Neuronal stem cell (in vitro differentiated cells): ENCODE measurements at regions not wholly inside any gene's neighbourhood (a gene's known extent, or its start where the extent isn't known, plus 50 kb on each side); places are given as distances from the start of the nearest gene placed in this dataset.

ENCODE experiments used
- DNase-seq: peaks from one replicate; pipeline ENCODE4 v3.0.0-alpha.2; 2013; ENCODE audit warnings: low spot score
- H2AFZ ChIP-seq: one replicate; pipeline ENCODE4 v1.6.1; 2013; ENCODE audit warnings: mild to moderate bottlenecking, low read length, inconsistent platforms
- H2AK5ac ChIP-seq: 2 replicates; pipeline ENCODE4 v1.6.1; 2013; ENCODE audit warnings: low read depth, mild to moderate bottlenecking, inconsistent platforms, low read length, moderate library complexity, mixed read lengths
- H2BK120ac ChIP-seq: 2 replicates; pipeline ENCODE4 v1.6.1; 2013; ENCODE audit warnings: low read depth, mild to moderate bottlenecking, inconsistent platforms, low read length, moderate library complexity, mixed read lengths
- H2BK12ac ChIP-seq: one replicate; pipeline ENCODE4 v1.6.1; 2013; ENCODE audit warnings: low read length, inconsistent platforms
- H2BK15ac ChIP-seq: 2 replicates; pipeline ENCODE4 v1.6.1; 2013; ENCODE audit warnings: mild to moderate bottlenecking, low read length, inconsistent platforms, mixed read lengths
- H2BK5ac ChIP-seq: one replicate; pipeline ENCODE4 v1.6.1; 2013; ENCODE audit warnings: inconsistent platforms, mild to moderate bottlenecking, low read length, moderate library complexity
- H3K14ac ChIP-seq: one replicate; pipeline ENCODE4 v1.6.1; 2013; ENCODE audit warnings: low read length, inconsistent platforms
- H3K18ac ChIP-seq: 2 replicates; pipeline ENCODE4 v1.6.1; 2013; ENCODE audit warnings: low read length, inconsistent platforms
- H3K23ac ChIP-seq: 2 replicates; pipeline ENCODE4 v1.6.1; 2013; ENCODE audit warnings: low read depth, mild to moderate bottlenecking, mixed read lengths, low read length, inconsistent platforms; ENCODE audit not compliant: poor library complexity
- H3K27ac ChIP-seq: replicated peaks from 3 replicates; pipeline ENCODE4 v1.5.1; 2013; ENCODE audit warnings: low read length, inconsistent platforms
- H3K27me3 ChIP-seq, 3 experiments: 2 replicates each; pipeline ENCODE4 v1.6.1; 2013; ENCODE audit warnings: low read length in 3 of 3, mild to moderate bottlenecking in 2 of 3, inconsistent platforms in 1 of 3, low read depth in 1 of 3, mixed read lengths in 1 of 3, moderate library complexity in 1 of 3; ENCODE audit not compliant: control insufficient read depth in 3 of 3, insufficient read depth in 3 of 3
- H3K36me3 ChIP-seq, 2 donors: replicated peaks in 1 of 2; 2 replicates each; pipeline ENCODE4 v1.6.1; 2013; ENCODE audit warnings: low read length in 2 of 2; ENCODE audit not compliant: control insufficient read depth in 2 of 2, insufficient read depth in 2 of 2
- H3K4ac ChIP-seq: 2 replicates; pipeline ENCODE4 v1.6.1; 2013; ENCODE audit warnings: inconsistent platforms, mild to moderate bottlenecking, low read length, moderate library complexity
- H3K4me1 ChIP-seq, 2 donors: 1 replicate in 1 of 2; 2 replicates in 1 of 2; pipeline ENCODE4 v1.6.1; 2013; ENCODE audit warnings: low read length in 2 of 2, low read depth in 1 of 2; ENCODE audit not compliant: control insufficient read depth in 2 of 2, insufficient read depth in 1 of 2
- H3K4me2 ChIP-seq: one replicate; pipeline ENCODE4 v1.6.1; 2013; ENCODE audit warnings: mild to moderate bottlenecking, low read length, inconsistent platforms; ENCODE audit not compliant: insufficient read depth, poor library complexity, severe bottlenecking
- H3K4me3 ChIP-seq, 2 donors: 2 replicates each; pipeline ENCODE4 v1.5.1; 2013; ENCODE audit warnings: low read length in 2 of 2, mild to moderate bottlenecking in 2 of 2, inconsistent platforms in 1 of 2, moderate library complexity in 1 of 2
- H3K79me1 ChIP-seq: one replicate; pipeline ENCODE4 v1.6.1; 2013; ENCODE audit warnings: low read depth, mild to moderate bottlenecking, inconsistent platforms, low read length, moderate library complexity
- H3K9ac ChIP-seq: one replicate; pipeline ENCODE4 v1.6.1; 2013; ENCODE audit warnings: mild to moderate bottlenecking, low read depth, low read length, inconsistent platforms; ENCODE audit not compliant: poor library complexity
- H3K9me3 ChIP-seq, 2 donors: replicated peaks in 1 of 2; 2 replicates each; pipeline versions ENCODE3 to v1.6.1; 2013; ENCODE audit warnings: low read length in 2 of 2, mild to moderate bottlenecking in 2 of 2, inconsistent platforms in 1 of 2, low read depth in 1 of 2, mixed read lengths in 1 of 2, moderate library complexity in 1 of 2; ENCODE audit not compliant: control insufficient read depth in 2 of 2, insufficient read depth in 1 of 2
- H4K8ac ChIP-seq: one replicate; pipeline ENCODE4 v1.6.1; 2013; ENCODE audit warnings: low read depth, mild to moderate bottlenecking, inconsistent platforms, low read length, moderate library complexity
- H4K91ac ChIP-seq: one replicate; pipeline ENCODE4 v1.6.1; 2013; ENCODE audit warnings: low read length, low read depth, mild to moderate bottlenecking, inconsistent platforms; ENCODE audit not compliant: poor library complexity
- WGBS, 2 donors: extraction: QIAGEN DNeasy Blood & Tissue Kit; methylation state at CpG; one replicate each; pipeline ENCODE4 v1.1.7; 2013; ENCODE audit warnings: missing lambda C conversion rate in 2 of 2, mixed read lengths in 1 of 2; ENCODE audit not compliant: insufficient read length in 2 of 2, insufficient replicate concordance in 1 of 2; ENCODE audit errors: extremely low coverage in 2 of 2; 5-methylcytosine and 5-hydroxymethylcytosine counted together

- no peaks in the 10 kb centered on the region for H3K9me3 ChIP-seq
- H2BK120ac ChIP-seq: no peak overlapping the region
- H3K79me1 ChIP-seq: no peaks in the 10 kb centered on the region
- H2BK15ac ChIP-seq: no peak overlapping the region
- no peak overlapping the region for H2AFZ ChIP-seq
- no peak overlapping the region for H3K14ac ChIP-seq
- no peak overlapping the region for H3K4me2 ChIP-seq
- no peak overlapping the region for H3K4ac ChIP-seq
- H4K91ac ChIP-seq: no peak overlapping the region
- no CpG with 5 or more reads among the region's 1 CpG for WGBS, 2 donors
- no peak overlapping the region for H2AK5ac ChIP-seq
- H3K27ac ChIP-seq: no peak overlapping the region
- no peak overlapping the region for H2BK5ac ChIP-seq
- no peak for DNase-seq
- H4K8ac ChIP-seq: no peak overlapping the region
- no peaks in the 10 kb centered on the region for H3K36me3 ChIP-seq
- no peak overlapping the region for H3K18ac ChIP-seq
- H3K27me3 ChIP-seq: peaks cover 0 to 4% (median 0%) of the 10 kb centered on the region in 3 experiments
- no peak overlapping the region for H2BK12ac ChIP-seq
- H3K23ac ChIP-seq: no peak overlapping the region
- H3K4me3 ChIP-seq: no peak overlapping the region
- H3K4me1 ChIP-seq: no peaks in the 10 kb centered on the region
- H3K9ac ChIP-seq: no peak overlapping the region
These were observed 53.8 kb upstream of the RANBP3L start for GRCh38 chr5:36355516-36355915.

- Histone ChIP-seq H3K4me1 (no peaks in the 10 kb centered on the region), H4K8ac (no peak overlapping the region), H4K91ac (no peak overlapping the region), H3K4me2 (no peak overlapping the region), H3K9ac (no peak overlapping the region), H3K4ac (no peak overlapping the region), H2AK5ac (no peak overlapping the region), H2AFZ (no peak overlapping the region), H3K23ac (no peak overlapping the region), H3K4me3 (no peak overlapping the region), H3K27ac (no peak overlapping the region), H3K9me3 (no peaks in the 10 kb centered on the region), H3K18ac (no peak overlapping the region), H3K79me1 (no peaks in the 10 kb centered on the region), H3K36me3 (no peaks in the 10 kb centered on the region), H2BK15ac (no peak overlapping the region), H2BK12ac (no peak overlapping the region), H3K27me3 (peaks cover 0 to 4% (median 0%) of the 10 kb centered on the region in 3 experiments), H2BK120ac (no peak overlapping the region), H3K14ac (no peak overlapping the region), H2BK5ac (no peak overlapping the region)
- no CpG with 5 or more reads among the region's 2 CpGs for WGBS, 2 donors
- no peak for DNase-seq
These were observed 55.2 kb upstream of the RANBP3L start for GRCh38 chr5:36356915-36357314.

GRCh38 chr5:36357391-36357975, 55.8 kb upstream of the RANBP3L start:
- Histone ChIP-seq H3K18ac (no peak overlapping the region), H3K27me3 (peaks cover 0 to 4% (median 0%) of the 10 kb centered on the region in 3 experiments), H2BK5ac (no peak overlapping the region), H3K4me1 (no peaks in the 10 kb centered on the region), H4K8ac (no peak overlapping the region), H3K9ac (no peak overlapping the region), H3K4me3 (no peak overlapping the region), H2BK15ac (no peak overlapping the region), H2BK120ac (no peak overlapping the region), H2BK12ac (no peak overlapping the region), H3K36me3 (no peaks in the 10 kb centered on the region), H4K91ac (no peak overlapping the region), H3K14ac (no peak overlapping the region), H3K4ac (no peak overlapping the region), H3K4me2 (no peak overlapping the region), H2AFZ (no peak overlapping the region), H3K79me1 (no peaks in the 10 kb centered on the region), H2AK5ac (no peak overlapping the region), H3K9me3 (no peaks in the 10 kb centered on the region), H3K23ac (no peak overlapping the region), H3K27ac (no peak overlapping the region)
- no CpG with 5 or more reads among the region's 5 CpGs for WGBS, 2 donors
- no peak for DNase-seq

GRCh38 chr5:36359267-36359666, 57.6 kb upstream of the RANBP3L start:
- Histone ChIP-seq H2BK5ac (no peak overlapping the region), H3K4me3 (no peak overlapping the region), H4K91ac (no peak overlapping the region), H3K79me1 (no peaks in the 10 kb centered on the region), H2BK120ac (no peak overlapping the region), H3K36me3 (no peaks in the 10 kb centered on the region), H4K8ac (no peak overlapping the region), H2AK5ac (no peak overlapping the region), H3K27me3 (peaks cover 0 to 4% (median 0%) of the 10 kb centered on the region in 3 experiments), H2BK15ac (no peak overlapping the region), H3K4me1 (no peaks in the 10 kb centered on the region), H3K14ac (no peak overlapping the region), H2AFZ (no peak overlapping the region), H3K9me3 (no peaks in the 10 kb centered on the region), H2BK12ac (no peak overlapping the region), H3K18ac (no peak overlapping the region), H3K4ac (no peak overlapping the region), H3K4me2 (no peak overlapping the region), H3K9ac (no peak overlapping the region), H3K23ac (no peak overlapping the region), H3K27ac (no peak overlapping the region)
- no CpG with 5 or more reads among the region's 6 CpGs for WGBS, 2 donors
- no peak for DNase-seq
